Fibroblast of lung (primary cell): ENCODE measurements at regions not wholly inside any gene's neighbourhood (a gene's known extent, or its start where the extent isn't known, plus 50 kb on each side); places are given as distances from the start of the nearest gene placed in this dataset.
A peak's percentile ranks its signal among the peaks of the same experiment; 100 is the strongest.

Experiments
- EZH2 ChIP-seq: IDR thresholded peaks from 2 replicates; pipeline ENCODE4 v1.5.1; 2012; ENCODE audit warnings: low read length, control low read depth, mild to moderate bottlenecking; ENCODE audit errors: missing control alignments
- TF ChIP-seq, protein P1 (sequence below), 2 donors: IDR thresholded peaks in 1 of 2; conservative IDR thresholded peaks in 1 of 2; 1 replicate in 1 of 2; 2 replicates in 1 of 2; pipeline ENCODE4 v1.5.1; 2011 to 2012; ENCODE audit warnings: low read length in 2 of 2, control low read depth in 1 of 2, inconsistent platforms in 1 of 2, low read depth in 1 of 2, mild to moderate bottlenecking in 1 of 2

DNA sequence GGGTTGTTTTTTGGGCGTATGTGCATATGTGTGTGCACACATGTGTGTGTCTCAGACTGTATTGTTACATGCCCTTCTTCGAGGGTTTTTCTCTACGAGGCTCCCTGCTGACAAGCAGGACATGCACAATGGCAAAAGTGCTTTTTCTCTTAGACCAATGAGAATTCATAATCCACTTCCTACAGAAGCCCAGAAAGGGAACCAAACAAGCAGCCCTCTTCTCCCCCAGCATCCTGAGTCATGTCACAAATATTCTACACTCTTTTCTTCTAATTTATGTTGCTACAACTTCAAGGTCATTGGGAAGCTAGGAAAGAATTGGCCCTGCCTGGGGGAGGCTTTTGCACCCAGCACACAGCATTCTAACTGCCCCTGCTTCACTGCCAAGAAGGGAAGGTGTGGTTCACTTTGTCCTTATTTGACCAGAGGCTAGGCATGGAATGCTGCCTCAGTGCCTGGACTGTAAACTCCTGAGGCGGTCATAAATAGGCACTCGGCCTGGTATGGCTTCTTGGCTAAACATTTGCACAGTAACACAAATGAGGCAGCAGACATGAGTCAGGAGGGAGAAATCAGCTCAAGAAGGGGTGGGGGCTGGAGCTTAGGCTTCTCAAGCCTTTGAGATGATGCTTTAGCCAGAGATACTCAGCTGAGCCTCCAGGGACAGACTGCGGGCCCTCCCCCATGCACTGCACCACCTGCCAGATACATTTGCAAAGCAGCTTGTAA is 92.7 kb upstream of the KLF7 start:
- TF ChIP-seq, protein P1, sequence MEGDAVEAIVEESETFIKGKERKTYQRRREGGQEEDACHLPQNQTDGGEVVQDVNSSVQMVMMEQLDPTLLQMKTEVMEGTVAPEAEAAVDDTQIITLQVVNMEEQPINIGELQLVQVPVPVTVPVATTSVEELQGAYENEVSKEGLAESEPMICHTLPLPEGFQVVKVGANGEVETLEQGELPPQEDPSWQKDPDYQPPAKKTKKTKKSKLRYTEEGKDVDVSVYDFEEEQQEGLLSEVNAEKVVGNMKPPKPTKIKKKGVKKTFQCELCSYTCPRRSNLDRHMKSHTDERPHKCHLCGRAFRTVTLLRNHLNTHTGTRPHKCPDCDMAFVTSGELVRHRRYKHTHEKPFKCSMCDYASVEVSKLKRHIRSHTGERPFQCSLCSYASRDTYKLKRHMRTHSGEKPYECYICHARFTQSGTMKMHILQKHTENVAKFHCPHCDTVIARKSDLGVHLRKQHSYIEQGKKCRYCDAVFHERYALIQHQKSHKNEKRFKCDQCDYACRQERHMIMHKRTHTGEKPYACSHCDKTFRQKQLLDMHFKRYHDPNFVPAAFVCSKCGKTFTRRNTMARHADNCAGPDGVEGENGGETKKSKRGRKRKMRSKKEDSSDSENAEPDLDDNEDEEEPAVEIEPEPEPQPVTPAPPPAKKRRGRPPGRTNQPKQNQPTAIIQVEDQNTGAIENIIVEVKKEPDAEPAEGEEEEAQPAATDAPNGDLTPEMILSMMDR (conservative IDR thresholded peaks at IDR 0.05 in 1 of 2, IDR thresholded peaks at IDR 0.05 in 1 of 2; ENCODE audit: low read depth in 1 of 2, low read length in 2 of 2), result peak in 1 of 2 donors; percentile 20
- TF ChIP-seq EZH2, result no peak
